ENCODE measurements at regions not wholly inside any gene's neighbourhood (a gene's known extent, or its start where the extent isn't known, plus 50 kb on each side); places are given as distances from the start of the nearest gene placed in this dataset.

- TF ChIP-seq CTCF (IDR thresholded peaks at IDR 0.05) (no peak), POLR2A (IDR thresholded peaks at IDR 0.05) (no peak)
Observed at GRCh38 chr11:72512956-72513355, 78.6 kb upstream of the CLPB start.

Data from lower leg skin (tissue), 3 donors.